ENCODE measurements at regions not wholly inside any gene's neighbourhood (a gene's known extent, or its start where the extent isn't known, plus 50 kb on each side); places are given as distances from the start of the nearest gene placed in this dataset.
A peak's percentile ranks its signal among the peaks of the same experiment; 100 is the strongest.

GRCh38 chr9:28774433-28775235 lies 1201.4 kb upstream of the C9orf72 start:
- peak; percentile 41 for DNase-seq

- peak; percentile 22 for DNase-seq
Measured at GRCh38 chr9:28779243-28779642, 1206.0 kb upstream of the C9orf72 start.

DNA sequence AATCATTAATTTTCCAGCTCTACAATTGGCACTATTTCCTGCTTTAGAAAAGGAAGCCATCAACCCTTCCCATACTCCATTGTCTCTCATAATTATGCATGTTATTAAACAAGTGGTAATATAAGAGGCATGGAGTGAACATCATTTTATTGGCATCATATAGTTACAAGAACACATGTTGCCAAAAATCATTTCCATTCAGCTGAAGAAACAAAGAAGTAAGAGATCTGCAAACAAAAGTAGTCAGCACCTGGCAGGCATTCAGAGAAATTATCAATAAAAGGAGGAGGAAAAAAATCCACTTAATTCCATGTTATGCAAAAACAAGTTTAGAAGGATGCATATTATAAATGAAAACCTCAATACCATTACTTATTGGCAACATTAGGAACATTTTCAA lies 1208.2 kb upstream of the C9orf72 start:
- no peak for DNase-seq

GRCh38 chr9:28782630-28783029 lies 1209.3 kb upstream of the C9orf72 start:
- DNase-seq: peak; percentile 37

- DNase-seq: no peak
Measured at GRCh38 chr9:28792716-28793115, 1219.4 kb upstream of the C9orf72 start.

DNA sequence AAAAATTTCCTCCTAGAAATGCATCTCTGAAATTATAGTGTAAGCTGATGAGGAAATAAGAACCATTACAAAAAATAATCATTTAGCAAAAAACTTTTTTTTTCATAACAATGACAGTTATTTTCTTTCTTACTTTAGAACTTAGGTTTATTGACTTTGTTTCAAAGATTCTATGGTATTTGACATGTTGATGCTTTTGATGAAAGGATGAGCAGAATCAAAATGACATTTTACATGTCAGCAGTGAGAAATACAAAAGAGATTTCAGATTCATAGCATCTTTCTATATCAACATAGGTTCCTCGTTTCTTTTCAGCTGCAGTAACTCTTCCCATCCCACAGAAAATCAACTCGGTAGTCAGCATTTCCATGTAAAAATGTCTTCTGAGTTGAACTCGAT lies 1226.6 kb upstream of the C9orf72 start:
- DNase-seq: no peak

GRCh38 chr9:28801144-28801799 lies 1228.0 kb upstream of the C9orf72 start:
- peak; percentile 51 for DNase-seq

- DNase-seq: no peak
Measured at GRCh38 chr9:28805197-28805596, 1231.9 kb upstream of the C9orf72 start.

DNA sequence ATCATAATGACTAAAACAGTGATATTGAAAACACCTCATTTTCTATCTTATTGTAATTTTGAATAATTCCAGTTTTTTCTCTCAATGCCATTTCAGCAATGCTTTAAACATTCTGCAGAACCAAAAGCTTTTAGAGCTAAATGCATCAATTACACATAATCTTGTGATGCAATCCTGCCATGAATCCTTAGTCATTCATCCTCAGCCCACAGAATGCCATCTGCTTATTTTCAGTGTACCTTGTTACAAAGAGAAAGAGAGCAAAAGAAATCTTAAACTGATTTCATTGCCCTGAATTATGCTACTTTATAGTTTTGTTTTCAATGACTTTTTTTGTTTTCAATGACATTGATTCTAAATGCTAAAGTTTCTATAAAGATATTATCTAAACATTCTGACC lies 1234.8 kb upstream of the C9orf72 start:
- DNase-seq: peak; percentile 51

DNA sequence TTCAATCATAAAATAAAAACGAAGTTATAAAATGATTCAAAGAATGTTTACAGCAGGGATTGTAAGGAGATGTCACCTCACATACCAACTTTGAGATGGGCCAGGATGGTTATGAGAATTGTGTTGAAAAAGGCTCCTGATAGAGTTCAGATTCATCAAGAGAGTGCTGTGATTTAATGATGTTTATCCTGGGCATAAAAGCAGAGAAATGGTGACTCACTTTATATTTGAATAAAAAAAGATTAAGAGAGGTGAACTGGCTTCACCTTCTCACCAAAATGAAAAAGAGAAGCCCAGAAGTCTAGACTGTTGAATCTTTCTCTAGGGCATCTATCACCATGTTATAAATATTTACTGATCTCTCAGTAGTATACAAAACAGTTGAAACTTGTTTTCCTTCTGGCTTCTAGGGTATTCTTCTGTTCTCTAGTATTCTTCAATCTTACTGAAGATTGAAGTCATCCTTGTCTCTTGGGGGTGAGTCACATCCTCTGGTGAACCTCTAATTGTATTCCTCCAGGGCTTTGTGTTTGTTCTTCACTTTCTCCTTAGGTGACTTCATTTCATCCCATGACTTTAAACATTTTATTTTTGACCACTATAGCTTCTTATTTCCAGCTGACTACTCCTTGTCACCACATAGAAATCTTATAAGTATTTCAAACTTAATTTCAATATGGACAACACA lies 1237.3 kb upstream of the C9orf72 start:
- peak; percentile 75 for DNase-seq

DNA sequence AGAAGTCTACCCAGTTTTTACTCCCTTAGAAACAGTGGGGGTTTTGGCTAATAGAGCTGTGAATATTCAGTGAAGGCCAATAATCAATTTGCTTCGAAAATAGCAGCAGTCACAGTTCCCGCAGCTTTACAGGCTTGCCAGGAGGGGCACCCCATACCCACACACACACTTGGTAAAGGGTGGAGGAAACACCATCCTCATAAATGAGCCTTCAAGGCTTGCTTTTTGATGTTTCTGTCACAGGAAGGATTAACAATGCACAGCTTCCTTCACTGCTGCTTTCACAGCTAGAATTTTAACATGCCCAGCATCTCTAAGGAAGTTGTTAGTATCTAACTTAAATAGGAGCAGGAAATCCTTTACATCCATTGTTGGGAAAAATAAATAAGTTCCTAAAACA lies 1247.5 kb upstream of the C9orf72 start:
- DNase-seq: no peak

DNA sequence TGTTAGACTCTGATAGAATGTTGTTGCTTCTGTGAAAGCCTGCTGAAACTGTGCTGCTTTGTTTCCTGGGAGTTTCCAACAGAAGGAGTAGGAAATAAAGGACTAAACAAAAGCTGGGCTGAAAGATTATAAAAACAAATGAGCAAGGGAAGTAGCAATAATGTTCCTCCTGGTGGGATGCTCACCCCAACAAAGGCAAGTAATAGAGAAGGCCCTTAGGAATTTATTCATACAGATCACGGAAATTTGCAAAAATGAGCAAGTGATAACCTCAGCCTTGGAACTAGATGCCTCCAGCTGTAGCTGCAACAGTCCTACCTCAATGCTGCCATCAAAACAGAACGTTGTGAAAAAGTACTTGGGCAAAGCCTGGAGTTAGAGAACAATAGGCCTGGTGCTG lies 1248.0 kb upstream of the C9orf72 start:
- DNase-seq: no peak

DNA sequence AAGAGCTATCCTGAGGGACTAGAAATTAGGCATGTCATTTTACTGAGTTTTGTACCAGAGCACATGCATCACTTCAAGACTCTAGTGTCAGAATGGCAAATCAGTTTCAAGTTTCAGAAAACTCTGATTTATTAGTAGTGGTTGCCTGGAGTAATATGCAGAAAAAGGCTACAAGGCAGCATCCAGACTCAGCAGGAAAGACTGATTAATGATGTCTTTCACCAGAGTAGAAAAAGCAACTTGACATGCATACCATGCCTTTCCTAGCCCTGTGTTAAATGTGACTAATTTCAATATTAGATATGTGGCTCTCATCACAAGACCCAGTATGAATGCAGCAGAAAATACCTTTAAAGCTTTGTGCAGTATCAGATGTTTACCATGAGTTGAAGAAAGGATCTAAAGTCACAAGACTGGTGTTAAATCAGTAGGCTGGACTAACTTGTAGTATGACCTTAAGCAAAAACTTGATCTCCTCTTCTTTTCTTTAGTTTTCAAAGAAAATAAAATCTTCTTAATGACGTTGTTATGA lies 1251.2 kb upstream of the C9orf72 start:
- no peak for DNase-seq

DNA sequence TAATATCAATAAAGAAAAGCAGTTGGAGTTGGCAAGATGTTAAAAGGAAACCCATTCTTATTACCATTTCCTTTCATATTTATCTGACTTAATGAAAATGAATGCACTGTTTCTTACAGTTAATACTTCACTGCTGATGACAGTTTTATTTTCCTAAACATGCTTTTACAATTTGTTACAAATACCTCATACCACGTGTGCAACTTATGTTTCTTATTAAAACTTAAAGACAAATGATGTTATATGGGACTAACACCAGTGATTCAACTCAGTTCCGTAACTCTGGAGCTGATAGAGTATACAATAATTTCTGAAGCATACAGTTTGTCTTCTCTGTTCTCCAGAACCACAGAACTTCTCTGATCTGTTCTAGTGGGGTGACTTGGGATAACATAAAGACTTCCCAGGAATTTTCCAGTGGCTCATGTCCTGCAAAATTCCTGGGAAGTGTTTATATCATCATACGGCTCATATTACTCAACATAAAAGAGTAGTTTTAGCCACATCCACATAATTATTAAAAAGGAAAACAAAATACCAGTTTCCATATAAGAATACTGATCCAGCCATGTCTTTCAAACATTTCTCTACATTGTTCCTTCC lies 1259.0 kb upstream of the C9orf72 start:
- no peak for DNase-seq

DNA sequence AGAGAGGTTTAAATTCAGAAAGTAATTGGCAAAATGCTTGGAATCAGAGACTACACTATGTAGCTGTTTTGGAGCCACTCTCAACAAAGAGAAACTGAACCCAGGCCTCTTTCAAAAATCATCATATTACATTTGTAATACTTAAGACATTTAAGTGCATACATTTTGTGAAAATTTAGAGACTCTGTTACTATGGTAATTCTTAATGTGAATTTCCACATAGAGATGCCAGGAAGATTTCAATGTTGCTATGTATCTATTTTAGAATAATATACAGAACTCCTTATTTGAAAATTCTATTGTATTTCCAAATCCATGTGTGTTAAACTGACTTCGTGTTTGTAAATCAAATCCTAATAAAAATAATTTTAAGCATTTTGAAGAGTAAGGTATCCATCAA lies 1260.9 kb upstream of the C9orf72 start:
- no peak for DNase-seq

DNA sequence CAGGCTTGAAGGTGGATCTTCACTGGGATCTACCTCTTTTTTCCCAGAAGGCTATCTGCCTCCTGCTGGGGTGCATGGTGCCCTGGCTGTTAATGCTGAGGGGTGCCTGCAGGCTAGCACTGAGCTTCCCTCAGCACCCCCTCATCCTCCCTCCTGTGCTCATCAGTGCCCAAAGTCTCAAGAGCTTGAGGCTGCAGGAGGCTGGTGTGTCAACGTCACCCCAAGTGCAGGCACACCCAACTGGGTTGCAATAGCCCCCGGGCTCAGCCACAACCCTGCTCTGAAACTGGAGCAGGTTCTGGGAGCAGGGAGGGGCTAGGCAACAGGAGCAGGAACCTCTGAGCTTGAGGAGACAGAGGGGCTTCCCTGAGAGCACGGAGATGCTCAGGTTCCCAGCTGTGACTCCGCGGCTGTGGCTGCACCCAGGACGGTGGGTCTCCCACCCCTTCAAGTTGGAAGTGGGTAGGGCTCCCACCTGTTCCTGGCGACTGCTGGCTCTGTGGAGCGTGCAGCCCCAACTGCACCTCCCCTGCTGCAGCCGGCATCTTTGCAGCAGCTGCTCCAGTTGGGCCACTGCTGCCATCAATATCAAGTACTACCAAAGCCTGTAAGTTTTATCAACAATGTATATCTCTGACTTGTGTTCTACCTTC lies 1266.6 kb upstream of the C9orf72 start:
- DNase-seq: no peak

DNA sequence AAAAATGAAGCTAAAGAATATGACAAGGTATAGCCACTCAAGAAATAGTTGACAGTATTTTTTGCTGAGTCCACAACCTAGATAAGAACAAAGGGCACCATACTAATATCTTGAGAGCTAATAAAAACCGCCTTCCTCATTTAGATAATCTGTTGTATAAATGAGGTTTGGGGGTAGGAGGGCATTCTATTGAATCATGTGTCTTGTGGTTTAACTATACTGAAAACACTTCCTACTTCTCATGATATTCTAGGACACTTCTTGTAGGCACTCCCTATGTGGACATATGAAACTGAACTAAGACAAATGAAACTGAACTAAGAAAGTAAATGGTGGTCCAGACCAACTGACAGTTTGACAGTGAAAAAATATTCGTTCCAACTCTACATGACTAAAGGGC lies 1268.5 kb upstream of the C9orf72 start:
- no peak for DNase-seq

- DNase-seq: no peak
Measured at GRCh38 chr9:28847331-28847730, 1274.0 kb upstream of the C9orf72 start.

- no peak for DNase-seq
Measured at GRCh38 chr9:28848671-28849070, 1275.4 kb upstream of the C9orf72 start.

DNA sequence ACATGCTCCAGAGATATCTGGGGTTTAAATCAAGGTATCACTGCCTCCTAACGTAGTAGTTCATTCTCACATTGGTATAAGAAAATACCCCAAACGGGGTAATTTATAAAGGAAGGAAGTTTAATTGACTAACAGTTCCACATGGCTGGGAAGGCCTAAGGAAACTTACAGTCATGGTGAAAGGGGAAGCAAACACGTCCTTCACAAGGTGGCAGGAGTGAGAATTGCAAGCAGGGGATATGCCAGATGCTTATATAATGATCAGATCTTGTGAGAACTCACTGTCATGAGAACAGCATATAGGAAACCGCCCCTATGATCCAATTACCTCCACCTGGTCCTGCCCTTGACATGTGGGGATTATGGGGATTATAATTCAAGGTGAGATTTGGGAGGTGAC lies 1280.2 kb upstream of the C9orf72 start:
- no peak for DNase-seq

DNA sequence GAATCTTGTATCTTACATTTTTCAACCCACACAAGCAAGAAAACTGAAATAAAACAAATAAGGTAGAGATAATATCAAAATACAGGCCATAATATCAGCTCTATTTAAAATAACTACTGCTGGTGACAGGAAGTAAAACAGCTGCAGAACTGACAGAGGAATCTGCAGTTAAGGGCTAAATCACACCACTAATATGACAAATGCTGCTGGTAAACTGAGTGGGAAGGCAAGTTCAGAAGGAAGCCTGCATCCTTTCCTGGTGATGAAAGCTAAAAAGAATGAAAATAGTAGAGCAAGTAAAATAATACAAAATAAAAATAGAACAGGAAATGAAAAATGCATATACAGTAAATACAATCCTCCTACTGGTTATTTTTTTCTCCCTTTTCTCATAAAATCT lies 1293.7 kb upstream of the C9orf72 start:
- DNase-seq: no peak

DNA sequence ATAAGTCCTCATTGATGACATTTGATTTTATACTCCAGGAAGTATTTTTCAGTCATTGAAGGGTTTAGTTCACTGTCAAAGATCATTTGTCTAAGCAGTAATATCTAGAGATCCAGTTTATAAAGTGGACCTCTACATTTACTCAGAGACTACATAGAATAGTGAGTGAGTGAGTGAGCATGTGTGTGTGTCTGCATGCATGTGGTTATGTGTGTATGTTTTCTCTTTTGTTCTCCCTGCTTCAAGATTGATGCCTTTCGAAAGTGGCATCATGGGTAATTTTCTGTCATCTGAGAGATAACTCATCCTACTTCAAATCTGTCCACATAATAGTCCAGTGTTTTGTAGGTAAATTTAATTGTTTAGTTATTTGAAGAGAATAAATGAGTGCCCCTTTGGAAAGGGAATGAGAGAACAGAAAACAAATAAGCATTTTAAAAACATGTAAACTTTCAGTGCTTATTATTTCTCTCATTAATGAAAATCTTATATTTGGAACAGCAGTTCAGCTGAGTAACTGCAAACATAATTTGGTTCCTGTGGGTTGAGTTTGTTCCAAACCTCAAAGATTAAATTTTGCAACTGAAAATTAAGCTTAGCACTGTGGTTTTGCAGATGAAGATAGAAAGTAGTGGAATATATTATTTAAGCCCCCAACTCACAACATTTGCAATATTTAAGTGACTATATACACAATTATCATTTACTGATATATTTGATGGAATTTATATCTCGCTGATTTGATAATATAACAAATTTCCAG lies 1295.1 kb upstream of the C9orf72 start:
- no peak for DNase-seq
